Epithelial cell of prostate (primary cell): ENCODE measurements at regions not wholly inside any gene's neighbourhood (a gene's known extent, or its start where the extent isn't known, plus 50 kb on each side); places are given as distances from the start of the nearest gene placed in this dataset.
"Not testable (repeated sequence)": the region's sequence is repeated elsewhere in the genome, so short reads cannot be mapped to it uniquely, and the experiment has no call there.

ENCODE experiments used
- DNase-seq: peaks from one replicate; pipeline ENCODE4 v3.0.0-alpha.2; 2011; ENCODE audit warnings: low read depth, low spot score
- H3K27ac ChIP-seq: fragments of 450-650 bp; 2 replicates; pipeline ENCODE4 v1.5.1; 2017; ENCODE audit warnings: mild to moderate bottlenecking

GRCh38 chr2:21728133-21728532, 604.4 kb downstream of the TDRD15 start:
- no peak for DNase-seq
- no peak overlapping the region for H3K27ac ChIP-seq

- DNase-seq: no peak
- no peak overlapping the region for H3K27ac ChIP-seq
These were observed 606.4 kb downstream of the TDRD15 start for GRCh38 chr2:21730141-21730540.

- no peak overlapping the region for H3K27ac ChIP-seq
- DNase-seq: no peak
These were observed 616.7 kb downstream of the TDRD15 start for GRCh38 chr2:21740484-21740883.

GRCh38 chr2:21746499-21746898, 622.7 kb downstream of the TDRD15 start:
- DNase-seq: no peak
- H3K27ac ChIP-seq: no peak overlapping the region

- no peak overlapping the region for H3K27ac ChIP-seq
- no peak for DNase-seq
These were observed 624.7 kb downstream of the TDRD15 start for GRCh38 chr2:21748501-21748900.

- no peak for DNase-seq
- H3K27ac ChIP-seq: no peak overlapping the region
These were observed 630.5 kb downstream of the TDRD15 start for GRCh38 chr2:21754164-21754788.

- no peak for DNase-seq
- H3K27ac ChIP-seq: no peak overlapping the region
These were observed 634.1 kb downstream of the TDRD15 start for GRCh38 chr2:21757805-21758430.

- no peak for DNase-seq
- no peak overlapping the region for H3K27ac ChIP-seq
These were observed 636.1 kb downstream of the TDRD15 start for GRCh38 chr2:21759819-21760218.

- no peak for DNase-seq
- H3K27ac ChIP-seq: no peak overlapping the region
These were observed 637.6 kb downstream of the TDRD15 start for GRCh38 chr2:21761361-21761760.

GRCh38 chr2:21763501-21763900, 639.7 kb downstream of the TDRD15 start:
- H3K27ac ChIP-seq: no peak overlapping the region
- no peak for DNase-seq

GRCh38 chr2:21770787-21771186, 647.0 kb downstream of the TDRD15 start:
- no peak for DNase-seq
- no peak overlapping the region for H3K27ac ChIP-seq

- no peak overlapping the region for H3K27ac ChIP-seq
These were observed 648.9 kb downstream of the TDRD15 start for GRCh38 chr2:21772624-21773023.

GRCh38 chr2:21773168-21773567, 649.4 kb downstream of the TDRD15 start:
- H3K27ac ChIP-seq: no peak overlapping the region
- DNase-seq: no peak

More at GRCh38 chr2:21772624-21773023, 648.9 kb downstream of the TDRD15 start:
- no peak for DNase-seq

GRCh38 chr2:21774691-21775368, 651.1 kb downstream of the TDRD15 start:
- DNase-seq: no peak

GRCh38 chr2:21779786-21780185, 656.0 kb downstream of the TDRD15 start:
- DNase-seq: no peak
- H3K27ac ChIP-seq: no peak overlapping the region

More at GRCh38 chr2:21774691-21775368, 651.1 kb downstream of the TDRD15 start:
- H3K27ac ChIP-seq: no peak overlapping the region

GRCh38 chr2:21781962-21782361, 658.2 kb downstream of the TDRD15 start:
- DNase-seq: no peak

GRCh38 chr2:21782866-21783265, 659.1 kb downstream of the TDRD15 start:
- DNase-seq: no peak
- no peak overlapping the region for H3K27ac ChIP-seq

More at GRCh38 chr2:21781962-21782361, 658.2 kb downstream of the TDRD15 start:
- H3K27ac ChIP-seq: no peak overlapping the region

- DNase-seq: no peak
- no peak overlapping the region for H3K27ac ChIP-seq
These were observed 664.2 kb downstream of the TDRD15 start for GRCh38 chr2:21787941-21788340.

GRCh38 chr2:21790311-21790710, 666.5 kb downstream of the TDRD15 start:
- not testable (repeated sequence) for H3K27ac ChIP-seq, DNase-seq

GRCh38 chr2:21792571-21792970, 668.8 kb downstream of the TDRD15 start:
- no peak overlapping the region for H3K27ac ChIP-seq
- no peak for DNase-seq

- DNase-seq: no peak
- H3K27ac ChIP-seq: no peak overlapping the region
These were observed 669.7 kb downstream of the TDRD15 start for GRCh38 chr2:21793461-21793860.
